ENCODE measurements at regions not wholly inside any gene's neighbourhood (a gene's known extent, or its start where the extent isn't known, plus 50 kb on each side); places are given as distances from the start of the nearest gene placed in this dataset.
"Not testable (repeated sequence)": the region's sequence is repeated elsewhere in the genome, so short reads cannot be mapped to it uniquely, and the experiment has no call there.

GRCh38 chr1:196160066-196160795 is 448.0 kb downstream of the KCNT2 start:
- DNase-seq (ENCODE audit: low read depth): no peak

GRCh38 chr1:196155586-196155985 is 452.7 kb downstream of the KCNT2 start:
- DNase-seq (ENCODE audit: low read depth): no peak

- DNase-seq (ENCODE audit: low read depth): no peak
These were observed 455.3 kb downstream of the KCNT2 start for GRCh38 chr1:196152975-196153374.

- no peak for DNase-seq (ENCODE audit: low read depth)
These were observed 456.2 kb downstream of the KCNT2 start for GRCh38 chr1:196152086-196152485.

GRCh38 chr1:196148367-196148970 is 459.8 kb downstream of the KCNT2 start:
- DNase-seq (ENCODE audit: low read depth): no peak

GRCh38 chr1:196147530-196147929 is 460.7 kb downstream of the KCNT2 start:
- DNase-seq (ENCODE audit: low read depth): no peak

GRCh38 chr1:196145151-196145550 is 463.1 kb downstream of the KCNT2 start:
- DNase-seq (ENCODE audit: low read depth): not testable (repeated sequence)

- DNase-seq (ENCODE audit: low read depth): no peak
These were observed 463.7 kb downstream of the KCNT2 start for GRCh38 chr1:196144588-196144987.

GRCh38 chr1:196143602-196144342 is 464.5 kb downstream of the KCNT2 start:
- no peak for DNase-seq (ENCODE audit: low read depth)

- no peak for DNase-seq (ENCODE audit: low read depth)
These were observed 466.1 kb downstream of the KCNT2 start for GRCh38 chr1:196142111-196142640.

- no peak for DNase-seq (ENCODE audit: low read depth)
These were observed 471.8 kb downstream of the KCNT2 start for GRCh38 chr1:196136396-196136795.

GRCh38 chr1:196131691-196132090 is 476.5 kb downstream of the KCNT2 start:
- no peak for DNase-seq (ENCODE audit: low read depth)

- no peak for DNase-seq (ENCODE audit: low read depth)
These were observed 479.4 kb downstream of the KCNT2 start for GRCh38 chr1:196128835-196129234.

- DNase-seq (ENCODE audit: low read depth): no peak
These were observed 487.1 kb downstream of the KCNT2 start for GRCh38 chr1:196121181-196121580.

- DNase-seq (ENCODE audit: low read depth): no peak
These were observed 492.6 kb downstream of the KCNT2 start for GRCh38 chr1:196115646-196116045.

- no peak for DNase-seq (ENCODE audit: low read depth)
These were observed 494.0 kb downstream of the KCNT2 start for GRCh38 chr1:196114193-196114592.

GRCh38 chr1:196108990-196109389 is 499.2 kb downstream of the KCNT2 start:
- not testable (repeated sequence) for DNase-seq (ENCODE audit: low read depth)

GRCh38 chr1:196105901-196106300 is 502.3 kb downstream of the KCNT2 start:
- no peak for DNase-seq (ENCODE audit: low read depth)

- DNase-seq (ENCODE audit: low read depth): no peak
These were observed 505.4 kb downstream of the KCNT2 start for GRCh38 chr1:196102826-196103225.

GRCh38 chr1:196098000-196098399 is 510.2 kb downstream of the KCNT2 start:
- no peak for DNase-seq (ENCODE audit: low read depth)

GRCh38 chr1:196094821-196095220 is 513.4 kb downstream of the KCNT2 start:
- DNase-seq (ENCODE audit: low read depth): no peak

- no peak for DNase-seq (ENCODE audit: low read depth)
These were observed 516.7 kb downstream of the KCNT2 start for GRCh38 chr1:196091397-196092135.
